ENCODE measurements at regions not wholly inside any gene's neighbourhood (a gene's known extent, or its start where the extent isn't known, plus 50 kb on each side); places are given as distances from the start of the nearest gene placed in this dataset.

GRCh38 chr15:61684749-61685467 is 375.3 kb downstream of the VPS13C start:
- no peaks in the 10 kb centered on the region for H3K36me3 Mint-ChIP-seq (ENCODE audit: insufficient read depth, unreplicated experiment)
- peaks cover 8% of the 10 kb centered on the region for H3K27me3 Mint-ChIP-seq (ENCODE audit: insufficient read depth, unreplicated experiment)
- DNase-seq, result no peak
- Histone ChIP-seq H3K4me1 (no peaks in the 10 kb centered on the region), H3K4me3 (ENCODE audit: low read depth, low read length) (no peak overlapping the region), H3K36me3 (ENCODE audit: control insufficient read depth, insufficient read depth, low read length) (no peaks in the 10 kb centered on the region), H3K27me3 (replicated peaks; ENCODE audit: control insufficient read depth, insufficient read depth, low read length) (no peaks in the 10 kb centered on the region), H3K9me3 (no peaks in the 10 kb centered on the region)
- ChIA-PET CTCF (no interaction called here), POLR2A (no interaction called here)
- H3K4me3 Mint-ChIP-seq (ENCODE audit: unreplicated experiment), result no peak overlapping the region
- no peak for TF ChIP-seq CTCF (IDR thresholded peaks at IDR 0.05; ENCODE audit: insufficient read depth in 1 of 2, low read depth in 1 of 2, low read length in 1 of 2, severe bottlenecking in 1 of 2, unreplicated experiment in 1 of 2)
- H3K9me3 Mint-ChIP-seq (ENCODE audit: unreplicated experiment), result no peaks in the 10 kb centered on the region
- no peak overlapping the region for H3K27ac Mint-ChIP-seq (ENCODE audit: unreplicated experiment)
- peaks cover 6% of the 10 kb centered on the region for H3K4me1 Mint-ChIP-seq (ENCODE audit: low read depth, unreplicated experiment)
- intact Hi-C loops (cut with micrococcal nuclease; ENCODE audit: unreplicated experiment), result no loop called here
- BruUV-seq (replicated peaks), result no TSS peak

GRCh38 chr15:61682891-61683735 is 377.1 kb downstream of the VPS13C start:
- CTCF ChIA-PET, result no interaction called here
- intact Hi-C loops (cut with micrococcal nuclease; ENCODE audit: unreplicated experiment), result no loop called here
- DNase-seq, result no peak
- Histone ChIP-seq H3K9me3 (no peaks in the 10 kb centered on the region), H3K4me1 (no peaks in the 10 kb centered on the region), H3K36me3 (ENCODE audit: control insufficient read depth, insufficient read depth, low read length) (no peaks in the 10 kb centered on the region), H3K4me3 (ENCODE audit: low read depth, low read length) (no peak overlapping the region), H3K27me3 (replicated peaks; ENCODE audit: control insufficient read depth, insufficient read depth, low read length) (no peaks in the 10 kb centered on the region)
- POLR2A ChIA-PET, result no interaction called here
- H3K27ac Mint-ChIP-seq (ENCODE audit: unreplicated experiment), result no peak overlapping the region
- BruUV-seq (replicated peaks), result no TSS peak
- H3K4me3 Mint-ChIP-seq (ENCODE audit: unreplicated experiment), result no peak overlapping the region
- peaks cover 10% of the 10 kb centered on the region for H3K27me3 Mint-ChIP-seq (ENCODE audit: insufficient read depth, unreplicated experiment)
- TF ChIP-seq CTCF (IDR thresholded peaks at IDR 0.05; ENCODE audit: insufficient read depth in 1 of 2, low read depth in 1 of 2, low read length in 1 of 2, severe bottlenecking in 1 of 2, unreplicated experiment in 1 of 2), result no peak
- no peaks in the 10 kb centered on the region for H3K36me3 Mint-ChIP-seq (ENCODE audit: insufficient read depth, unreplicated experiment)
- H3K4me1 Mint-ChIP-seq (ENCODE audit: low read depth, unreplicated experiment), result peaks cover 6% of the 10 kb centered on the region
- H3K9me3 Mint-ChIP-seq (ENCODE audit: unreplicated experiment), result no peaks in the 10 kb centered on the region

GRCh38 chr15:61681676-61682075 is 378.6 kb downstream of the VPS13C start:
- ChIA-PET CTCF (no interaction called here), POLR2A (no interaction called here)
- no peak for DNase-seq
- intact Hi-C loops (cut with micrococcal nuclease; ENCODE audit: unreplicated experiment), result no loop called here
- no peak overlapping the region for H3K4me3 ChIP-seq (ENCODE audit: low read depth, low read length)
- no peak overlapping the region for H3K27ac Mint-ChIP-seq (ENCODE audit: unreplicated experiment)
- H3K36me3 Mint-ChIP-seq (ENCODE audit: insufficient read depth, unreplicated experiment), result no peaks in the 10 kb centered on the region
- H3K9me3 Mint-ChIP-seq (ENCODE audit: unreplicated experiment), result no peaks in the 10 kb centered on the region
- H3K36me3 ChIP-seq (ENCODE audit: control insufficient read depth, insufficient read depth, low read length), result no peaks in the 10 kb centered on the region
- H3K27me3 ChIP-seq (replicated peaks; ENCODE audit: control insufficient read depth, insufficient read depth, low read length), result no peaks in the 10 kb centered on the region
- no TSS peak for BruUV-seq (replicated peaks)
- H3K4me1 Mint-ChIP-seq (ENCODE audit: low read depth, unreplicated experiment), result peaks cover 6% of the 10 kb centered on the region
- no peaks in the 10 kb centered on the region for H3K4me1 ChIP-seq
- H3K27me3 Mint-ChIP-seq (ENCODE audit: insufficient read depth, unreplicated experiment), result peaks cover 16% of the 10 kb centered on the region
- no peak overlapping the region for H3K4me3 Mint-ChIP-seq (ENCODE audit: unreplicated experiment)
- no peak for TF ChIP-seq CTCF (IDR thresholded peaks at IDR 0.05; ENCODE audit: insufficient read depth in 1 of 2, low read depth in 1 of 2, low read length in 1 of 2, severe bottlenecking in 1 of 2, unreplicated experiment in 1 of 2)
- no peaks in the 10 kb centered on the region for H3K9me3 ChIP-seq

Measured in Caco-2 (cell line).